Liver (tissue), 3 donors: ENCODE measurements at regions not wholly inside any gene's neighbourhood (a gene's known extent, or its start where the extent isn't known, plus 50 kb on each side); places are given as distances from the start of the nearest gene placed in this dataset.

Experiments used
- CTCF ChIP-seq: fragments of 150-350 bp; IDR thresholded peaks from 2 replicates; pipeline ENCODE4 v1.5.1; 2017; ENCODE audit warnings: improper control_type of control experiment, low read depth, low read length; ENCODE audit not compliant: missing input control
- GABPA ChIP-seq, 2 donors: IDR thresholded peaks in 1 of 2; conservative IDR thresholded peaks in 1 of 2; 2 replicates each; pipeline ENCODE4 v1.6.1; 2016; ENCODE audit warnings: antibody characterized with exemption in 2 of 2, mild to moderate bottlenecking in 1 of 2, moderate library complexity in 1 of 2
- TAF1 ChIP-seq: conservative IDR thresholded peaks from 2 replicates; pipeline ENCODE4 v1.6.1; 2016; ENCODE audit warnings: antibody characterized with exemption, mild to moderate bottlenecking
- donor health status: healthy.
- donor health status: healthy.

GRCh38 chr22:49617866-49618676, 209.6 kb downstream of the BRD1 start:
- TF ChIP-seq GABPA (IDR thresholded peaks at IDR 0.05 in 1 of 2, conservative IDR thresholded peaks at IDR 0.05 in 1 of 2): no peak
- TF ChIP-seq TAF1: no peak
- TF ChIP-seq CTCF: no peak
